Endodermal cell (in vitro differentiated cells): ENCODE measurements at regions not wholly inside any gene's neighbourhood (a gene's known extent, or its start where the extent isn't known, plus 50 kb on each side); places are given as distances from the start of the nearest gene placed in this dataset.

Source experiments
- DNase-seq: peaks from one replicate; pipeline ENCODE4 v3.0.0-alpha.2; 2017
- H3K27ac ChIP-seq: 2 replicates; pipeline ENCODE4 v1.5.1; 2013; ENCODE audit warnings: mild to moderate bottlenecking, low read depth, low read length, moderate library complexity
- H3K27me3 ChIP-seq: 2 replicates; pipeline ENCODE4 v1.6.1; 2013; ENCODE audit warnings: mild to moderate bottlenecking, low read length, moderate library complexity; ENCODE audit not compliant: insufficient read depth, control insufficient read depth, poor library complexity, severe bottlenecking
- H3K36me3 ChIP-seq: 2 replicates; pipeline ENCODE4 v1.7.0; 2013; ENCODE audit warnings: mild to moderate bottlenecking, low read length, moderate library complexity; ENCODE audit not compliant: control insufficient read depth, insufficient read depth
- H3K4me1 ChIP-seq: one replicate; pipeline ENCODE4 v1.7.0; 2013; ENCODE audit warnings: low read length; ENCODE audit not compliant: control insufficient read depth, insufficient read depth
- H3K4me3 ChIP-seq: 2 replicates; pipeline ENCODE4 v1.5.1; 2013; ENCODE audit warnings: mild to moderate bottlenecking, low read length, moderate library complexity
- H3K9ac ChIP-seq: 2 replicates; pipeline ENCODE4 v1.6.1; 2013; ENCODE audit warnings: mild to moderate bottlenecking, low read length, moderate library complexity; ENCODE audit not compliant: poor library complexity, severe bottlenecking; ENCODE audit errors: extremely low read depth
- H3K9me3 ChIP-seq: 2 replicates; pipeline ENCODE4 v1.6.1; 2013; ENCODE audit warnings: mild to moderate bottlenecking, low read length, moderate library complexity; ENCODE audit not compliant: control insufficient read depth
- H3K27ac Mint-ChIP-seq: 2 replicates; pipeline ENCODE4 v1.8.0; 2020; ENCODE audit warnings: mixed read lengths
- H3K27me3 Mint-ChIP-seq: 2 replicates; pipeline ENCODE4 v1.8.0; 2021; ENCODE audit warnings: mild to moderate bottlenecking, mixed read lengths; ENCODE audit not compliant: insufficient read depth
- H3K36me3 Mint-ChIP-seq: 2 replicates; pipeline ENCODE4 v1.8.0; 2020; ENCODE audit warnings: low read depth, mixed read lengths
- H3K4me1 Mint-ChIP-seq: 2 replicates; pipeline ENCODE4 v1.8.0; 2020; ENCODE audit warnings: mixed read lengths
- H3K4me3 Mint-ChIP-seq: 2 replicates; pipeline ENCODE4 v1.8.0; 2020; ENCODE audit warnings: mild to moderate bottlenecking, moderate library complexity, mixed read lengths
- H3K9me3 Mint-ChIP-seq: 2 replicates; pipeline ENCODE4 v1.8.0; 2020; ENCODE audit warnings: mild to moderate bottlenecking, mixed read lengths
- WGBS, 2 experiments: methylation state at CpG; one replicate each; pipeline versions ENCODE4 v1.1.5 to v1.1.7; 2013; ENCODE audit warnings: missing lambda C conversion rate in 2 of 2, mixed read lengths in 1 of 2; ENCODE audit not compliant: insufficient coverage in 1 of 2, insufficient read length in 1 of 2; 5-methylcytosine and 5-hydroxymethylcytosine counted together
- TF ChIP-seq, protein P1 (sequence below): fragments of 200-600 bp; sonication (generic); conservative IDR thresholded peaks from 2 replicates; pipeline ENCODE4 v1.5.0; 2021; ENCODE audit warnings: antibody characterized with exemption, mild to moderate bottlenecking

DNA sequence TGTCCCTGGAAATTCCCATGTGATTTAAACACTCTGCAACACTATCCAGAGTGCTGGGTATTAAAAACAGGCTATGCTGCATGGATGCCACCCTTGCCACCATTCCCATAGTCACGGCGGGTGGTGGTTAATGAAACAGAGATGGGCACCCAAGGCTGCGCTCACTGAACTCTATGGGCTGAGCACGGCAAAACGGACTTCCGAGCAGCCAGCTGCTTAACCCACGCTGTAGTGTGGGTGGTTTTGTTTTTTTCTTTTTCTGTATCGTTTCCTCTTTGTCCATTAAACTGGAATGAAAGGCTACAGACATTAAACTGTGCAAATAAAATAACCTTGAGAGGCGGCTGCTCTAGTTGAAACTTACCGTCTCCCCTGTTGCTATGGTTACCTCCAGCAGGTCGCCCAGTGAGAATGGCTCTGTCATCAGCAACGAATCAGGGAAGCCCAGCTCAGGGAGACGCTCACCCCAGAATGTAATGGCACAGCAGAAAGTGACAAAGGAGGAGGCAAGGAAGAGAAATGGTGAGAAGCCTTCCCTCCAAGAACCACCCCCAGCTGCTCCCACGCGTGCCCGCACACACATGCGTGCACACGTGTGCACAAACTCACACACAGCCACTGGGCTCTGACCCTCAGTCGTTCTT is 102.1 kb downstream of the C11orf91 start:
- no peaks in the 10 kb centered on the region for H3K4me1 Mint-ChIP-seq
- H3K27ac Mint-ChIP-seq: no peak overlapping the region
- H3K4me3 Mint-ChIP-seq: no peak overlapping the region
- no peaks in the 10 kb centered on the region for H3K27me3 ChIP-seq
- H3K9me3 Mint-ChIP-seq: peaks cover 23% of the 10 kb centered on the region
- H3K4me3 ChIP-seq: no peak overlapping the region
- peak; percentile 59 for DNase-seq
- H3K9me3 ChIP-seq: peaks cover 13% of the 10 kb centered on the region
- H3K27ac ChIP-seq: no peak overlapping the region
- TF ChIP-seq, protein P1, sequence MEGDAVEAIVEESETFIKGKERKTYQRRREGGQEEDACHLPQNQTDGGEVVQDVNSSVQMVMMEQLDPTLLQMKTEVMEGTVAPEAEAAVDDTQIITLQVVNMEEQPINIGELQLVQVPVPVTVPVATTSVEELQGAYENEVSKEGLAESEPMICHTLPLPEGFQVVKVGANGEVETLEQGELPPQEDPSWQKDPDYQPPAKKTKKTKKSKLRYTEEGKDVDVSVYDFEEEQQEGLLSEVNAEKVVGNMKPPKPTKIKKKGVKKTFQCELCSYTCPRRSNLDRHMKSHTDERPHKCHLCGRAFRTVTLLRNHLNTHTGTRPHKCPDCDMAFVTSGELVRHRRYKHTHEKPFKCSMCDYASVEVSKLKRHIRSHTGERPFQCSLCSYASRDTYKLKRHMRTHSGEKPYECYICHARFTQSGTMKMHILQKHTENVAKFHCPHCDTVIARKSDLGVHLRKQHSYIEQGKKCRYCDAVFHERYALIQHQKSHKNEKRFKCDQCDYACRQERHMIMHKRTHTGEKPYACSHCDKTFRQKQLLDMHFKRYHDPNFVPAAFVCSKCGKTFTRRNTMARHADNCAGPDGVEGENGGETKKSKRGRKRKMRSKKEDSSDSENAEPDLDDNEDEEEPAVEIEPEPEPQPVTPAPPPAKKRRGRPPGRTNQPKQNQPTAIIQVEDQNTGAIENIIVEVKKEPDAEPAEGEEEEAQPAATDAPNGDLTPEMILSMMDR: no peak
- WGBS, 2 experiments: 73 to 84% methylated on average over 8 to 19 of the region's 19 CpGs
- peaks cover 2% of the 10 kb centered on the region for H3K27me3 Mint-ChIP-seq
- H3K4me1 ChIP-seq: no peaks in the 10 kb centered on the region
- H3K9ac ChIP-seq: no peak overlapping the region
- no peaks in the 10 kb centered on the region for H3K36me3 Mint-ChIP-seq
- H3K36me3 ChIP-seq: no peaks in the 10 kb centered on the region

DNA sequence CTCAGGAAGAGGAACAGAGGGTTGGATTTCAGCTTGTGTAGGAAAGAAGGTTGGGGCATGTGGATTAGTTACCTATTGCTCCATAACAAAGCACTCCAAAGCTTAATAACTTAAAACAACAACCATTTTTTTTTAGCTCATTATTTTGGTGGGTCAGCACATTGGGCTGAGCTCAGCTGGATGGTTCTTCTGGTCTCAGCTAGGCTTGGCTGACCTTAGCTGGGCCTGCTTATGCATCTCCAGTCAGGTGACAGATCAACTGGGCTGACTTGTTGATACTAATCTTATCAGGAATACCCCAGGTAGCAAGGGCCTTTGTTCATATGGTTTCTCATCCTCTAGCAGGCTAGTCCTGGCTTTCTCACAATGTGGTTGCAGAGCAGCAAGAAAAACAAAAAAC is 106.4 kb downstream of the C11orf91 start:
- DNase-seq: no peak
- no peaks in the 10 kb centered on the region for H3K4me1 Mint-ChIP-seq

DNA sequence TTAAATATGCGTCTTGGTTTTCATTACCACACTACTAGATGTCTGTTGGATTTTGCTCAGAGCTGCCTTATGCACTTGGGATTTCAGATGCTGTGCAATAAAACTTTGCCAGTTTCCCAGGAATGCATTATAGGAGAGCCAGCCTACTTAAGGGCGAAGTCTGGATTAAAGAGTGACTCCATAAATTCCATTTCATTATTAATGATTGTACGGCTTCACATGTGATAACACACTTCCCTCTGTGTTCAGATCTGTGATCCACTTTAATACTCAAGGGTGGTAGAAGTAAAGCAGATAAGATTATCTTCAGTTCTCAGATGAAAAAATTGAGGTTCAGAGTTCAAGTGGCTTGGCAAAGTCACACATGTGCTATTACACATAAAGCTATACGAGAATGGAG is 110.2 kb downstream of the C11orf91 start:
- H3K27me3 Mint-ChIP-seq: peaks cover 5% of the 10 kb centered on the region
- peaks cover 15% of the 10 kb centered on the region for H3K9me3 ChIP-seq
- H3K27ac Mint-ChIP-seq: no peak overlapping the region
- DNase-seq: no peak
- no peak overlapping the region for H3K27ac ChIP-seq
- no peaks in the 10 kb centered on the region for H3K36me3 ChIP-seq
- no peak overlapping the region for H3K4me3 Mint-ChIP-seq
- WGBS, 2 experiments: 90 to 93% methylated on average over 4 of the region's 4 CpGs
- H3K4me1 Mint-ChIP-seq: no peaks in the 10 kb centered on the region
- H3K27me3 ChIP-seq: peaks cover 9% of the 10 kb centered on the region
- H3K4me1 ChIP-seq: no peaks in the 10 kb centered on the region
- H3K9me3 Mint-ChIP-seq: peaks cover 8% of the 10 kb centered on the region
- H3K36me3 Mint-ChIP-seq: no peaks in the 10 kb centered on the region
- H3K4me3 ChIP-seq: no peak overlapping the region
- H3K9ac ChIP-seq: no peak overlapping the region
- TF ChIP-seq, protein P1: no peak

More for the DNA sequence above, 106.4 kb downstream of the C11orf91 start:
- peaks cover 8% of the 10 kb centered on the region for H3K27me3 Mint-ChIP-seq
- TF ChIP-seq, protein P1: no peak
- no peak overlapping the region for H3K4me3 Mint-ChIP-seq
- H3K36me3 Mint-ChIP-seq: no peaks in the 10 kb centered on the region
- peaks cover 23% of the 10 kb centered on the region for H3K9me3 Mint-ChIP-seq
- peaks cover 9% of the 10 kb centered on the region for H3K27me3 ChIP-seq
- no peak overlapping the region for H3K27ac ChIP-seq
- no peak overlapping the region for H3K4me3 ChIP-seq
- peaks cover 15% of the 10 kb centered on the region for H3K9me3 ChIP-seq
- H3K27ac Mint-ChIP-seq: no peak overlapping the region
- H3K36me3 ChIP-seq: no peaks in the 10 kb centered on the region
- no peak overlapping the region for H3K9ac ChIP-seq
- H3K4me1 ChIP-seq: no peaks in the 10 kb centered on the region
